Panc1 (cell line): ENCODE measurements at regions not wholly inside any gene's neighbourhood (a gene's known extent, or its start where the extent isn't known, plus 50 kb on each side); places are given as distances from the start of the nearest gene placed in this dataset.

Experiments used
- ATAC-seq: fragments of 200-7000 bp; cut with Tn5 transposase; 2 replicates; pipeline ENCODE4 v1.9.1; 2020; ENCODE audit warnings: mild to moderate bottlenecking, moderate library complexity
- BruUV-seq: library from RNA; stranded (reverse); fragments of 400-500 nt; replicated peaks from 2 replicates; lab custom pipeline; 2021; lab: Mats Ljungman, UMichigan
- CTCF ChIA-PET: fragments of 300-600 bp; sonication (Branson Sonifier 250); formaldehyde crosslinking; loops from one replicate; lab custom pipeline; 2022; ENCODE audit warnings: antibody characterized with exemption; lab: Charles Lee
- POLR2A ChIA-PET: fragments of 300-600 bp; sonication (Branson Sonifier 250); formaldehyde crosslinking; loops from one replicate; lab custom pipeline; 2022; ENCODE audit warnings: antibody characterized with exemption; lab: Charles Lee
- DNase-seq: peaks from one replicate; pipeline ENCODE4 v3.0.0-alpha.2; 2010; ENCODE audit warnings: low read depth, low spot score
- H3K27ac ChIP-seq: 2 replicates; pipeline ENCODE4 v1.5.1; 2011; ENCODE audit warnings: mild to moderate bottlenecking, low read length, inconsistent platforms
- H3K27me3 ChIP-seq: fragments of 200-500 bp; sonication (Bioruptor generic); 2 replicates; pipeline ENCODE4 v1.6.0; 2014; ENCODE audit warnings: low read length, inconsistent platforms; ENCODE audit not compliant: control insufficient read depth, insufficient read depth
- H3K36me3 ChIP-seq: fragments of 200-500 bp; sonication (Bioruptor generic); 2 replicates; pipeline ENCODE4 v1.5.1; 2014; ENCODE audit warnings: inconsistent platforms, mild to moderate bottlenecking, low read length, moderate library complexity; ENCODE audit not compliant: control insufficient read depth, insufficient read depth
- H3K4me1 ChIP-seq: 2 replicates; pipeline ENCODE4 v1.5.1; 2011; ENCODE audit warnings: inconsistent platforms, mild to moderate bottlenecking, low read length, moderate library complexity; ENCODE audit not compliant: control insufficient read depth, insufficient read depth
- H3K4me3 ChIP-seq, 2 experiments: 2 replicates each; pipeline ENCODE4 v1.5.1; 2011 to 2012; ENCODE audit warnings: low read depth in 2 of 2, low read length in 2 of 2, mild to moderate bottlenecking in 2 of 2, inconsistent platforms in 1 of 2, moderate library complexity in 1 of 2
- H3K9me3 ChIP-seq: fragments of 200-500 bp; sonication (Bioruptor generic); 2 replicates; pipeline ENCODE4 v1.5.1; 2014; ENCODE audit warnings: low read depth, mild to moderate bottlenecking, inconsistent platforms, low read length, moderate library complexity; ENCODE audit not compliant: control insufficient read depth, insufficient read depth
- CTCF ChIP-seq: fragments of 450-650 bp; IDR thresholded peaks from 2 replicates; pipeline ENCODE4 v1.5.1; 2017; ENCODE audit warnings: mild to moderate bottlenecking
- POLR2AphosphoS5 ChIP-seq: IDR thresholded peaks from 2 replicates; pipeline ENCODE4 v1.6.1; 2012; ENCODE audit warnings: mild to moderate bottlenecking, low read depth, low read length, moderate library complexity
- REST ChIP-seq, 2 experiments: IDR thresholded peaks; 2 replicates each; pipeline ENCODE4 v1.6.1; 2011 to 2012; ENCODE audit warnings: low read depth in 2 of 2, control low read depth in 1 of 2, low read length in 1 of 2, mild to moderate bottlenecking in 1 of 2, moderate library complexity in 1 of 2; ENCODE audit not compliant: insufficient read depth in 1 of 2
- SIN3A ChIP-seq: IDR thresholded peaks from 2 replicates; pipeline ENCODE4 v1.6.1; 2012; ENCODE audit warnings: low read depth, mild to moderate bottlenecking, low read length, moderate library complexity, borderline replicate concordance; ENCODE audit not compliant: insufficient read depth
- TCF7L2 ChIP-seq: IDR thresholded peaks from 2 replicates; pipeline ENCODE4 v1.6.1; 2011; ENCODE audit warnings: mild to moderate bottlenecking, low read depth, low read length, inconsistent platforms
- in situ Hi-C: cut with HindIII; loops from 2 replicates; pipeline ENCODE4 v1.10.0; 2016; ENCODE audit warnings: low sequenced_read_pairs, low pct_unique_long_range_greater_than_20kb
- intact Hi-C: fragments of 100-400 bp; cut with micrococcal nuclease; formaldehyde crosslinking; loops from one replicate; pipeline ENCODE4 v1.10.0; 2022; ENCODE audit not compliant: unreplicated experiment

GRCh38 chr3:55174747-55175146 lies 246.9 kb upstream of the LRTM1 start:
- Histone ChIP-seq H3K4me1 (no peaks in the 10 kb centered on the region), H3K36me3 (no peaks in the 10 kb centered on the region), H3K4me3 (no peak overlapping the region), H3K27me3 (no peaks in the 10 kb centered on the region), H3K27ac (no peak overlapping the region), H3K9me3 (no peaks in the 10 kb centered on the region)
- DNase-seq (no peak), ATAC-seq (no peak)
- no TSS peak for BruUV-seq
- TF ChIP-seq POLR2AphosphoS5 (no peak), TCF7L2 (no peak), SIN3A (no peak), REST (IDR thresholded peaks at IDR 0.05; ENCODE audit: insufficient read depth in 1 of 2, low read depth in 2 of 2, low read length in 1 of 2) (no peak), CTCF (no peak)
- ChIA-PET CTCF (no interaction called here), POLR2A (no interaction called here)
- in situ Hi-C loops (no loop called here), intact Hi-C loops (no loop called here)

- TF ChIP-seq CTCF (no peak), SIN3A (no peak), TCF7L2 (no peak), POLR2AphosphoS5 (no peak), REST (IDR thresholded peaks at IDR 0.05; ENCODE audit: insufficient read depth in 1 of 2, low read depth in 2 of 2, low read length in 1 of 2) (no peak)
- BruUV-seq: no TSS peak
- no peak for DNase-seq
- Histone ChIP-seq H3K4me3 (no peak overlapping the region), H3K9me3 (no peaks in the 10 kb centered on the region), H3K36me3 (no peaks in the 10 kb centered on the region), H3K27me3 (no peaks in the 10 kb centered on the region), H3K4me1 (no peaks in the 10 kb centered on the region), H3K27ac (no peak overlapping the region)
- CTCF ChIA-PET: no interaction called here
- POLR2A ChIA-PET: no interaction called here
- in situ Hi-C loops: no loop called here
- no peak for ATAC-seq
- intact Hi-C loops: no loop called here
Observed at GRCh38 chr3:55173504-55173903, 245.6 kb upstream of the LRTM1 start.
